ENCODE measurements at regions not wholly inside any gene's neighbourhood (a gene's known extent, or its start where the extent isn't known, plus 50 kb on each side); places are given as distances from the start of the nearest gene placed in this dataset.

DNA sequence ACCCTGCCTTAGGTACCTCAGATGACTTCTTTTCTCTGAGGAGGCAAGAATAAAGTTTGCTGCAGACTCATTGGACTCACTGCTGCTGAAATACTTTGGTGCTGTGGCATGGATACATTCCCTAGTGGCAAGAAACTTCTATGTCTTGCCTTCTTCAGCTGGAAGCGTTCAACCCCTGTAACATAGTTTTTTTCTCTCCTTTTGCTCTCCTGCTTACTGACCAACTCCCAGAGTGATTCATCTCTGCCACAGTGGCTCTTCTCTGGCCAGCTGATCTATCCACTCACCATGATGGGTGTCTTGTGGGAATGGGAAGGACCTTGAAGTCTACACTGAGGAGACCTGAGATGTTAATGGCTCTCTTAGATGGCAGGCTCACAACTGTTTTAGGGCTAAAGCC lies 309.3 kb upstream of the LRRTM4 start:
- Histone ChIP-seq H3K14ac (replicated peaks; ENCODE audit: low read depth, low read length) (no peak overlapping the region), H3K9me3 (ENCODE audit: control insufficient read depth, insufficient read depth, low read length) (peaks cover 18% of the 10 kb centered on the region), H2BK15ac (ENCODE audit: low read depth, low read length) (no peak overlapping the region), H3K27ac (ENCODE audit: insufficient read depth, low read length) (no peak overlapping the region), H3K4ac (ENCODE audit: low read depth, low read length) (no peak overlapping the region), H2AFZ (replicated peaks; ENCODE audit: low read length, poor library complexity) (no peak overlapping the region), H3K9me1 (ENCODE audit: insufficient read depth, low read length) (no peaks in the 10 kb centered on the region), H3K56ac (ENCODE audit: extremely low read depth, insufficient read depth, low read length) (no peak overlapping the region), H2BK5ac (ENCODE audit: low read depth, low read length, poor library complexity, severe bottlenecking) (no peak overlapping the region), H2BK20ac (ENCODE audit: low read depth, low read length) (no peak overlapping the region), H3K4me3 (ENCODE audit: insufficient read depth, low read depth, low read length) (no peak overlapping the region), H3K27me3 (ENCODE audit: control insufficient read depth, insufficient read depth, low read length) (no peaks in the 10 kb centered on the region), H4K5ac (ENCODE audit: low read depth, low read length) (no peak overlapping the region), H2AK9ac (replicated peaks; ENCODE audit: low read depth, low read length, poor library complexity) (no peak overlapping the region), H4K91ac (ENCODE audit: insufficient read depth, low read depth, low read length) (no peak overlapping the region), H3K18ac (ENCODE audit: low read depth, low read length) (no peak overlapping the region), H2BK120ac (ENCODE audit: low read depth, low read length) (no peak overlapping the region), H3K79me1 (ENCODE audit: low read depth in 1 of 2, low read length in 2 of 2) (no peaks in the 10 kb centered on the region), H3K36me3 (ENCODE audit: control insufficient read depth, insufficient read depth, low read length) (no peaks in the 10 kb centered on the region), H3K4me1 (ENCODE audit: control insufficient read depth, insufficient read depth, low read length) (no peaks in the 10 kb centered on the region), H3K9ac (ENCODE audit: low read depth, low read length) (no peak overlapping the region), H3K23ac (ENCODE audit: low read depth, low read length) (no peak overlapping the region), H2AK5ac (ENCODE audit: low read depth, low read length) (no peak overlapping the region), H4K8ac (ENCODE audit: low read depth in 2 of 2, low read length in 2 of 2) (no peak overlapping the region), H4K20me1 (ENCODE audit: insufficient read depth, low read length) (no peaks in the 10 kb centered on the region), H3K4me2 (ENCODE audit: low read depth, low read length) (no peak overlapping the region)
- in situ Hi-C loops (cut with MboI; ENCODE audit: low sequenced_read_pairs): no loop called here
- intact Hi-C loops (cut with micrococcal nuclease): no loop called here
- TF ChIP-seq CEBPB (IDR thresholded peaks at IDR 0.05; ENCODE audit: low read depth, low read length): no peak
- TF ChIP-seq RFX5 (IDR thresholded peaks at IDR 0.05; ENCODE audit: low read depth, low read length): no peak
- TF ChIP-seq, protein P1, sequence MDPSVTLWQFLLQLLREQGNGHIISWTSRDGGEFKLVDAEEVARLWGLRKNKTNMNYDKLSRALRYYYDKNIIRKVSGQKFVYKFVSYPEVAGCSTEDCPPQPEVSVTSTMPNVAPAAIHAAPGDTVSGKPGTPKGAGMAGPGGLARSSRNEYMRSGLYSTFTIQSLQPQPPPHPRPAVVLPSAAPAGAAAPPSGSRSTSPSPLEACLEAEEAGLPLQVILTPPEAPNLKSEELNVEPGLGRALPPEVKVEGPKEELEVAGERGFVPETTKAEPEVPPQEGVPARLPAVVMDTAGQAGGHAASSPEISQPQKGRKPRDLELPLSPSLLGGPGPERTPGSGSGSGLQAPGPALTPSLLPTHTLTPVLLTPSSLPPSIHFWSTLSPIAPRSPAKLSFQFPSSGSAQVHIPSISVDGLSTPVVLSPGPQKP (IDR thresholded peaks at IDR 0.05; ENCODE audit: borderline replicate concordance, low read depth, low read length): no peak
- TF ChIP-seq SMC3 (IDR thresholded peaks at IDR 0.05; ENCODE audit: low read depth, low read length): no peak
- TF ChIP-seq RAD21 (IDR thresholded peaks at IDR 0.05; ENCODE audit: low read length): no peak
- TF ChIP-seq CHD1 (IDR thresholded peaks at IDR 0.05; ENCODE audit: low read depth, low read length): no peak
- TF ChIP-seq USF2 (IDR thresholded peaks at IDR 0.05; ENCODE audit: low read depth, low read length): no peak
- TF ChIP-seq NFE2L2 (IDR thresholded peaks at IDR 0.05; ENCODE audit: low read depth, low read length): no peak
- TF ChIP-seq MAZ (IDR thresholded peaks at IDR 0.05; ENCODE audit: borderline replicate concordance, low read depth, low read length): no peak
- no peak for TF ChIP-seq BHLHE40 (IDR thresholded peaks at IDR 0.05; ENCODE audit: low read depth, low read length)
- TF ChIP-seq POLR2A (IDR thresholded peaks at IDR 0.05; ENCODE audit: low read depth, low read length): no peak
- TF ChIP-seq RCOR1 (IDR thresholded peaks at IDR 0.05; ENCODE audit: insufficient replicate concordance, low read length): no peak
- no peak for TF ChIP-seq MXI1 (IDR thresholded peaks at IDR 0.05; ENCODE audit: borderline replicate concordance, low read depth, low read length)
- ChIA-PET POLR2A (ENCODE audit: unreplicated experiment) (no interaction called here), CTCF (no interaction called here)
- no peak for ATAC-seq (ENCODE audit: low read depth)
- DNase-seq: no peak
- dilution Hi-C loops (cut with HindIII; ENCODE audit: low sequenced_read_pairs, unreplicated experiment): no loop called here
- no TSS peak for BruUV-seq (replicated peaks)
- no CpG with 5 or more reads among the region's 1 CpG for WGBS, 2 experiments (ENCODE audit: extremely low coverage in 2 of 2, insufficient read length in 1 of 2)

Data from IMR-90 (cell line).